ENCODE measurements at regions not wholly inside any gene's neighbourhood (a gene's known extent, or its start where the extent isn't known, plus 50 kb on each side); places are given as distances from the start of the nearest gene placed in this dataset.

DNA sequence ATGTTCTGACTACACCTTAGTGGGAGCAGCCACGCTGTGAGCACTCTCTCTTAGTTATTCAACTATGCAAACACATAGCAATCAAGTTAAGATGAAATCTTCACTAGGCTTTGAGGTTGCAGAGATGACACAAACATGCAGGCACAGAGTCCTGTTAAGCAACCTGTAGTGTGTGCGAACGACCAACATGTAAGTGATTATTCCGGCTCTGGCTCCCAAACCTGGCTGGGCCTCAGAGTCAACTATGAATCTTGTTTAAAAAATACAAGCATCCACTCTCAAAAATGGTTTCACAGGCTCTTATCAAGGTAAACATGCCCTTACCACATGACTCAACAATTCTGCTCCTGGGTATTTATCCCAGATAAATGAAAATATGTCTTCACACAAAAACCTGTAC is 91.4 kb downstream of the IRS2 start:
- peaks cover under 1% of the 10 kb centered on the region for H3K4me1 Mint-ChIP-seq

DNA sequence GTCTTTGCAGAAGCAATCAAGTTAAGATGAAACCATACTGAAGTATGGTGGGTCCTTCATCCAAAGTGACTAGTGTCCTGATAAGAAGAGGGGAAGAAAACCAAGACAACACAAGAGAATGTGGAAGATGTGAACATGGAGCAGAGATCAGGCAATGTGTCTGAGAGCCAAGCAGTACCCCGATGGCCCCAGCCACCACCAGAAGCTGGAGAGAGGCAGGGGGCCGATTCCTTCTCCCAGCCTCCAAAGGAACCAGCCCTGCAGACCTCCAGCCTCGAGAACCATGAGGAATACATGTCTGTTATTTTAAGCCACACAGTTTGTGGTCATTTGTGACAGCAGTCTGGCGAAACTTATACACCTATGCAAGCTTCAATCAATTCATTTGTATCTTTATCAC is 93.2 kb downstream of the IRS2 start:
- TF ChIP-seq, protein P1, sequence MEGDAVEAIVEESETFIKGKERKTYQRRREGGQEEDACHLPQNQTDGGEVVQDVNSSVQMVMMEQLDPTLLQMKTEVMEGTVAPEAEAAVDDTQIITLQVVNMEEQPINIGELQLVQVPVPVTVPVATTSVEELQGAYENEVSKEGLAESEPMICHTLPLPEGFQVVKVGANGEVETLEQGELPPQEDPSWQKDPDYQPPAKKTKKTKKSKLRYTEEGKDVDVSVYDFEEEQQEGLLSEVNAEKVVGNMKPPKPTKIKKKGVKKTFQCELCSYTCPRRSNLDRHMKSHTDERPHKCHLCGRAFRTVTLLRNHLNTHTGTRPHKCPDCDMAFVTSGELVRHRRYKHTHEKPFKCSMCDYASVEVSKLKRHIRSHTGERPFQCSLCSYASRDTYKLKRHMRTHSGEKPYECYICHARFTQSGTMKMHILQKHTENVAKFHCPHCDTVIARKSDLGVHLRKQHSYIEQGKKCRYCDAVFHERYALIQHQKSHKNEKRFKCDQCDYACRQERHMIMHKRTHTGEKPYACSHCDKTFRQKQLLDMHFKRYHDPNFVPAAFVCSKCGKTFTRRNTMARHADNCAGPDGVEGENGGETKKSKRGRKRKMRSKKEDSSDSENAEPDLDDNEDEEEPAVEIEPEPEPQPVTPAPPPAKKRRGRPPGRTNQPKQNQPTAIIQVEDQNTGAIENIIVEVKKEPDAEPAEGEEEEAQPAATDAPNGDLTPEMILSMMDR (conservative IDR thresholded peaks at IDR 0.05) = no peak
- DNase-seq (ENCODE audit: low read depth, low spot score) = no peak
- Mint-ChIP-seq H3K4me1 (no peaks in the 10 kb centered on the region), H3K9me3 (no peaks in the 10 kb centered on the region), H3K36me3 (ENCODE audit: low read depth) (no peaks in the 10 kb centered on the region), H3K27ac (ENCODE audit: unreplicated experiment) (no peak overlapping the region), H3K4me3 (no peak overlapping the region), H3K27me3 (ENCODE audit: low read depth) (no peaks in the 10 kb centered on the region)

More for the DNA sequence above, 91.4 kb downstream of the IRS2 start:
- Mint-ChIP-seq H3K36me3 (ENCODE audit: low read depth) (no peaks in the 10 kb centered on the region), H3K4me3 (no peak overlapping the region), H3K27me3 (ENCODE audit: low read depth) (no peaks in the 10 kb centered on the region), H3K27ac (ENCODE audit: unreplicated experiment) (no peak overlapping the region), H3K9me3 (no peaks in the 10 kb centered on the region)
- TF ChIP-seq, protein P1 (conservative IDR thresholded peaks at IDR 0.05) = no peak
- DNase-seq (ENCODE audit: low read depth, low spot score) = no peak

DNA sequence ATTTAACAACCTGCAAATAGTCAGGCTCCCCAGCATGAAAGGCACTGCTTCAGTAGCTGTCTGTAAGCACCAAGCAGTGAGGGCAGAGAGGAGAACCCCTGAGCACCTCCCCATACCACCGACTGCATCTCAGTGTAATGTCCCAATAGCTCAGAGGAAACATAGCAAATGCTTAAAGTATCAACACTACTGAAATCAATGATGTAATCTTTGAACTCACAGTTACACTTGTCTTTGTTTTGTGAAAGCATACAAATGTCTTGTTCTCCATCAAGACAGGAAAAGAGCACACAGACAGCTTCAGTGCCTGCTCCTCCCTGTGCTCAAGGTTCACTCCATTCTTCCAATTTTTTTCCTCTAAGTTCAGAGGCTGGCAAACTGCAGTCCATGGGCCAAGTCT is 94.7 kb downstream of the IRS2 start:
- H3K4me3 Mint-ChIP-seq = no peak overlapping the region
- no peaks in the 10 kb centered on the region for H3K4me1 Mint-ChIP-seq
- H3K27ac Mint-ChIP-seq (ENCODE audit: unreplicated experiment) = no peak overlapping the region
- H3K36me3 Mint-ChIP-seq (ENCODE audit: low read depth) = no peaks in the 10 kb centered on the region
- no peaks in the 10 kb centered on the region for H3K9me3 Mint-ChIP-seq
- DNase-seq (ENCODE audit: low read depth, low spot score) = no peak
- TF ChIP-seq, protein P1 (conservative IDR thresholded peaks at IDR 0.05) = no peak
- no peaks in the 10 kb centered on the region for H3K27me3 Mint-ChIP-seq (ENCODE audit: low read depth)

DNA sequence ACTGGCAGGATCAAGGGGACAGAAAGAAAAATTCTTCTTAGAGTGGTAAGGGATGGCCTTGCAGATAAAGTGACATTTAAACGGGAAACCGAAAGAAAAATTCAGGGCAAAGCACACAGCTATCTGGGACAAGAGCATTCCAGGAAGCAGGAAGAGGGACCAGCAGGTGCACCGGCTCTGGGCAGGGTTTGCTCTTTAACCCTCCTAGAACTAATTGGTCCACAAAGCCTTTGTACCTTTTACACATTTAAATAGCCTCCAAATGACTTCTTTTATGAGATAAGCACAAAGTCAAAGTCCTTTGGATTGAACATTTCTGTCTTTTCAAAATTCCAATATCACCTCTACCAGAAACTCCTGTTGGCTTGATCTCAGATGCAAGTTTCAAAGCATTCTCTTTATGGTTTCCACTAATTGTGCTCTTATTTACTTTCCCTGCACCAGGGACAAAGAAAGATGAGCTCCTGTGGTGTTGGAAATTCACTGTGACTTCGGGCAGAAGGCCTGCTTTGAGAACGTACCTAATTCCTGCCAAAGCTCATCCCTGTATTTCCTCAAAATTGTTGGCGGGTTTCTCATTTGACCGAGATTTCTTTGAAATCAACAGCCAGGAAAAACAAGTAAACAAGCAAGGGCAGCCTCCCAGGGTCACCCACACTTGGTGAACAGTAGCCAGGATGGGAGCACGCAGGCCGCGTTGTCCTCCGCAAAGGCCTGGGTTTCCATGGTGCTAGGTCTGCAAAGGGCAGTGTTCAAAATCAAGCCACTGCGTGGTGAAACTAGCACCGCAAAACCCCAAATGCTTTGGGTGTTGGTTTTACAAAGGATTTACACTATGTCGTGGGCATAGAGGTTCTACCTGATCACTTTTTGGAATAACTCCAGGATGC is 98.6 kb downstream of the IRS2 start:
- Mint-ChIP-seq H3K27me3 (ENCODE audit: low read depth) (no peaks in the 10 kb centered on the region), H3K9me3 (no peaks in the 10 kb centered on the region), H3K4me1 (no peaks in the 10 kb centered on the region), H3K27ac (ENCODE audit: unreplicated experiment) (no peak overlapping the region), H3K36me3 (ENCODE audit: low read depth) (no peaks in the 10 kb centered on the region), H3K4me3 (no peak overlapping the region)
- TF ChIP-seq, protein P1 (conservative IDR thresholded peaks at IDR 0.05) = no peak
- DNase-seq (ENCODE audit: low read depth, low spot score) = no peak

DNA sequence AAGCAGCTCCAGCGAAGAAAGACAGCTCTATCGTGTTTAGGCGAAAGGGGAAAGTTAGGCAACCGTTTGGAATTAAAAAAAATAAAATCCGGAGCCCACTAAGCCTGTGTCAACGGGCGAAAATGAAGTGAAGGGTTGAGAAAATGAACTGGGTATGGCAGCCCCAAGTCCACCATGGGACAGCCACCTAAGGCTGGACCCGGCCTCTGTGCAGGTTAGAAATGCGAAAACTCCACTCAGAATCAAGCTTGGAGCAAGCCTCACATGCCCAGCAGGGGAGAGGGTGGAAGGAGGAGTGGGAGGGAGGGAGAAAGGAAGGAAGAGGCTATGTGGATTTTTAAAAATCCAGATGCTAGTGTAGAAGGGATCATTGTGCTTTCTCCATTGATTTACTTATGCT is 101.2 kb downstream of the IRS2 start:
- no peaks in the 10 kb centered on the region for H3K4me1 Mint-ChIP-seq
- DNase-seq (ENCODE audit: low read depth, low spot score) = no peak
- H3K36me3 Mint-ChIP-seq (ENCODE audit: low read depth) = no peaks in the 10 kb centered on the region
- H3K4me3 Mint-ChIP-seq = no peak overlapping the region
- no peak overlapping the region for H3K27ac Mint-ChIP-seq (ENCODE audit: unreplicated experiment)
- H3K9me3 Mint-ChIP-seq = no peaks in the 10 kb centered on the region
- H3K27me3 Mint-ChIP-seq (ENCODE audit: low read depth) = no peaks in the 10 kb centered on the region
- TF ChIP-seq, protein P1 (conservative IDR thresholded peaks at IDR 0.05) = no peak

Data from neural crest cell (in vitro differentiated cells).